Epithelial cell of esophagus (primary cell): ENCODE measurements at regions not wholly inside any gene's neighbourhood (a gene's known extent, or its start where the extent isn't known, plus 50 kb on each side); places are given as distances from the start of the nearest gene placed in this dataset.

Experiments used
- DNase-seq: peaks from one replicate; pipeline ENCODE4 v3.0.0; 2010; ENCODE audit warnings: low read depth
- H3K4me3 ChIP-seq: 2 replicates; pipeline ENCODE4 v1.5.1; 2011; ENCODE audit warnings: mild to moderate bottlenecking, low read length, control low read depth
- CTCF ChIP-seq: IDR thresholded peaks from 2 replicates; pipeline ENCODE4 v1.5.1; 2011; ENCODE audit warnings: low read depth, mild to moderate bottlenecking, low read length, control low read depth, inconsistent platforms; ENCODE audit not compliant: insufficient read depth; ENCODE audit errors: missing control alignments

GRCh38 chr5:135222171-135222681 is 176.8 kb downstream of the MACROH2A1 start:
- no peak for TF ChIP-seq CTCF
- DNase-seq = peak; percentile 64
- no peak overlapping the region for H3K4me3 ChIP-seq

- DNase-seq = no peak
- no peak for TF ChIP-seq CTCF
- no peak overlapping the region for H3K4me3 ChIP-seq
These were observed 177.3 kb downstream of the MACROH2A1 start for GRCh38 chr5:135221696-135222095.

GRCh38 chr5:135221187-135221473 is 177.9 kb downstream of the MACROH2A1 start:
- DNase-seq = no peak
- no peak overlapping the region for H3K4me3 ChIP-seq
- no peak for TF ChIP-seq CTCF

- no peak for TF ChIP-seq CTCF
- no peak overlapping the region for H3K4me3 ChIP-seq
- no peak for DNase-seq
These were observed 178.4 kb downstream of the MACROH2A1 start for GRCh38 chr5:135220394-135221186.

- DNase-seq = no peak
- no peak for TF ChIP-seq CTCF
- H3K4me3 ChIP-seq = no peak overlapping the region
These were observed 179.2 kb downstream of the MACROH2A1 start for GRCh38 chr5:135219868-135220267.

- TF ChIP-seq CTCF = no peak
These were observed 180.1 kb downstream of the MACROH2A1 start for GRCh38 chr5:135218790-135219568.

More at GRCh38 chr5:135218790-135219568, 180.1 kb downstream of the MACROH2A1 start:
- H3K4me3 ChIP-seq = no peak overlapping the region
- DNase-seq = no peak
